A549 (cell line): ENCODE measurements at regions not wholly inside any gene's neighbourhood (a gene's known extent, or its start where the extent isn't known, plus 50 kb on each side); places are given as distances from the start of the nearest gene placed in this dataset.
A peak's percentile ranks its signal among the peaks of the same experiment; 100 is the strongest.

Experiments used
- ATAC-seq, 2 experiments: fragments of 200-7000 bp in 1 of 2; fragments of >200 bp in 1 of 2; cut with Nextera tagmentation in 1 of 2; cut with Tn5 transposase in 1 of 2; 3 replicates each; pipeline versions ENCODE4 v1.8.0 to v1.9.1; 2018 to 2020; ENCODE audit warnings: mild to moderate bottlenecking in 1 of 2, moderate library complexity in 1 of 2
- CTCF ChIA-PET: fragments of 300-600 bp; sonication (Branson Sonifier 250); formaldehyde crosslinking; extraction: SDS; loops from one replicate; lab custom pipeline; 2021; ENCODE audit warnings: antibody characterized with exemption, inconsistent platforms; lab: Yijun Ruan, JAX
- POLR2A ChIA-PET: fragments of 350-600 bp; formaldehyde crosslinking; extraction: SDS; loops from one replicate; lab custom pipeline; 2021; ENCODE audit warnings: antibody characterized with exemption, inconsistent platforms; lab: Yijun Ruan, JAX
- DNase-seq, 2 experiments: peaks; one replicate each; pipeline versions ENCODE4 v3.0.0 to v3.0.0-alpha.2; 2011 to 2016; ENCODE audit warnings: low read depth in 1 of 2, low spot score in 1 of 2
- FAIRE-seq: peaks from 2 replicates; lab custom pipeline; 2011; peaks lifted over from hg19 to GRCh38; lab: Jason Lieb, UNC
- H3K27ac ChIP-seq, 2 experiments: fragments of >200 bp; sonication (Bioruptor Twin); formaldehyde crosslinking; 3 replicates each; pipeline ENCODE4 v1.5.1; 2016 to 2017
- H3K4me1 ChIP-seq: fragments of >200 bp; sonication (Bioruptor Twin); formaldehyde crosslinking; 3 replicates; pipeline ENCODE4 v1.6.1; 2016
- H3K4me2 ChIP-seq: fragments of >200 bp; sonication (Bioruptor Twin); formaldehyde crosslinking; 3 replicates; pipeline ENCODE4 v1.6.1; 2016
- H3K4me3 ChIP-seq: fragments of >200 bp; sonication (Bioruptor Twin); formaldehyde crosslinking; 3 replicates; pipeline ENCODE4 v1.5.1; 2016
- H3K9me3 ChIP-seq: fragments of >200 bp; sonication (Bioruptor Twin); formaldehyde crosslinking; 3 replicates; pipeline ENCODE4 v1.6.1; 2016
- CBX2 ChIP-seq: fragments of 200-600 bp; sonication (generic); IDR thresholded peaks from 2 replicates; pipeline ENCODE4 v1.6.1; 2016; ENCODE audit warnings: low read depth, mild to moderate bottlenecking, borderline replicate concordance
- CBX8 ChIP-seq: fragments of 200-600 bp; sonication (generic); IDR thresholded peaks from 2 replicates; pipeline ENCODE4 v1.6.1; 2016
- CEBPB ChIP-seq, 2 experiments: fragments of >200 bp in 1 of 2; sonication (Bioruptor Twin) in 1 of 2; formaldehyde crosslinking in 1 of 2; IDR thresholded peaks; 2 replicates each; pipeline ENCODE4 v1.6.1; 2012 to 2016
- EHMT2 ChIP-seq: fragments of 200-600 bp; sonication (generic); IDR thresholded peaks from 2 replicates; pipeline ENCODE4 v1.6.1; 2016; ENCODE audit warnings: antibody characterized with exemption, low read depth, mild to moderate bottlenecking, moderate library complexity
- EP300 ChIP-seq, 2 experiments: fragments of >200 bp; sonication (Bioruptor Twin); formaldehyde crosslinking; IDR thresholded peaks; 2 replicates in 1 of 2; 3 replicates in 1 of 2; pipeline ENCODE4 v1.6.1; 2016 to 2017
- FOSB ChIP-seq: fragments of 250-450 bp; sonication (Bioruptor Pico); IDR thresholded peaks from 2 replicates; pipeline ENCODE4 v1.5.0; 2020; ENCODE audit warnings: mild to moderate bottlenecking, moderate library complexity
- HDAC2 ChIP-seq: fragments of 200-600 bp; sonication (generic); IDR thresholded peaks from 2 replicates; pipeline ENCODE4 v1.6.1; 2016
- HEYL ChIP-seq: fragments of 250-450 bp; sonication (Bioruptor Pico); IDR thresholded peaks from 2 replicates; pipeline ENCODE4 v1.8.0; 2021; ENCODE audit warnings: mild to moderate bottlenecking, moderate library complexity
- HOXB13 ChIP-seq: fragments of 250-450 bp; sonication (Bioruptor Pico); IDR thresholded peaks from 2 replicates; pipeline ENCODE4 v1.5.0; 2020; ENCODE audit warnings: low read depth, mild to moderate bottlenecking, moderate library complexity
- JUNB ChIP-seq: fragments of >200 bp; sonication (Bioruptor Twin); formaldehyde crosslinking; IDR thresholded peaks from 2 replicates; pipeline ENCODE4 v1.6.1; 2016
- MAFK ChIP-seq: fragments of 450-650 bp; IDR thresholded peaks from 2 replicates; pipeline ENCODE4 v1.6.1; 2014; ENCODE audit not compliant: partially characterized antibody
- MAZ ChIP-seq: fragments of 150-350 bp; IDR thresholded peaks from 2 replicates; pipeline ENCODE4 v1.6.1; 2014; ENCODE audit warnings: antibody characterized with exemption, low read depth, low read length, borderline replicate concordance
- NFE2L2 ChIP-seq: fragments of 150-350 bp; conservative IDR thresholded peaks from 2 replicates; pipeline ENCODE4 v1.6.1; 2014; ENCODE audit warnings: low read length
- NR3C1 ChIP-seq: fragments of >200 bp; sonication (Bioruptor Twin); formaldehyde crosslinking; IDR thresholded peaks from 3 replicates; pipeline ENCODE4 v1.6.1; 2017
- POLR2A ChIP-seq: IDR thresholded peaks from 2 replicates; pipeline ENCODE4 v1.6.1; 2012; ENCODE audit warnings: mild to moderate bottlenecking, low read length
- POLR2AphosphoS2 ChIP-seq: conservative IDR thresholded peaks from 2 replicates; pipeline ENCODE4 v1.6.1; 2012; ENCODE audit warnings: low read length, improper control_type of control experiment, inconsistent platforms
- RCOR1 ChIP-seq: fragments of 150-350 bp; IDR thresholded peaks from 2 replicates; pipeline ENCODE4 v1.6.1; 2014; ENCODE audit warnings: antibody characterized with exemption, low read length, low read depth
- RNF2 ChIP-seq: fragments of 200-600 bp; sonication (generic); IDR thresholded peaks from 2 replicates; pipeline ENCODE4 v1.6.1; 2016; ENCODE audit warnings: low read depth, mild to moderate bottlenecking, antibody characterized with exemption, moderate library complexity, borderline replicate concordance
- SMC3 ChIP-seq: fragments of >200 bp; sonication (Bioruptor Twin); formaldehyde crosslinking; IDR thresholded peaks from 3 replicates; pipeline ENCODE4 v1.6.1; 2018; ENCODE audit warnings: inconsistent platforms
- SREBF2 ChIP-seq: fragments of 450-650 bp; IDR thresholded peaks from 2 replicates; pipeline ENCODE4 v1.6.1; 2014; ENCODE audit warnings: mild to moderate bottlenecking, moderate library complexity
- TFCP2L1 ChIP-seq: fragments of 250-450 bp; sonication (Bioruptor Pico); IDR thresholded peaks from 2 replicates; pipeline ENCODE4 v1.5.0; 2021; ENCODE audit warnings: mild to moderate bottlenecking
- ZFP36 ChIP-seq: fragments of 450-650 bp; IDR thresholded peaks from 2 replicates; pipeline ENCODE4 v1.6.1; 2014; ENCODE audit warnings: borderline replicate concordance; ENCODE audit not compliant: partially characterized antibody
- ZNF302 ChIP-seq: fragments of 250-450 bp; sonication (Bioruptor Pico); IDR thresholded peaks from 2 replicates; pipeline ENCODE4 v1.9.0; 2021; ENCODE audit warnings: inconsistent platforms, mild to moderate bottlenecking, moderate library complexity
- WGBS: methylation state at CpG from one replicate; pipeline ENCODE4 v1.1.6; 2017; ENCODE audit errors: missing lambda C conversion rate; 5-methylcytosine and 5-hydroxymethylcytosine counted together
- TF ChIP-seq, protein P1 (sequence below): fragments of 250-450 bp; sonication (Bioruptor Pico); IDR thresholded peaks from 2 replicates; pipeline ENCODE4 v1.5.0; 2020; ENCODE audit warnings: low read depth, mild to moderate bottlenecking, moderate library complexity
- TF ChIP-seq, protein P2 (sequence below): IDR thresholded peaks from 2 replicates; pipeline ENCODE4 v1.6.1; 2012; ENCODE audit warnings: low read depth, borderline replicate concordance
- TF ChIP-seq, protein P3 (sequence below): IDR thresholded peaks from 2 replicates; pipeline ENCODE4 v1.6.1; 2012
- TF ChIP-seq, protein P4 (sequence below): fragments of >200 bp; sonication (Bioruptor Twin); formaldehyde crosslinking; IDR thresholded peaks from 3 replicates; pipeline ENCODE4 v1.5.1; 2016
- TF ChIP-seq, protein P5 (sequence below): fragments of >200 bp; sonication (Bioruptor Twin); formaldehyde crosslinking; IDR thresholded peaks from 3 replicates; pipeline ENCODE4 v1.6.1; 2016
- TF ChIP-seq, protein P6 (sequence below): fragments of >200 bp; sonication (Bioruptor Twin); formaldehyde crosslinking; IDR thresholded peaks from 2 replicates; pipeline ENCODE4 v1.6.1; 2016
- TF ChIP-seq, protein P7 (sequence below): fragments of 150-350 bp; IDR thresholded peaks from 2 replicates; pipeline ENCODE4 v1.6.1; 2014; ENCODE audit warnings: low read depth, mild to moderate bottlenecking, low read length

DNA sequence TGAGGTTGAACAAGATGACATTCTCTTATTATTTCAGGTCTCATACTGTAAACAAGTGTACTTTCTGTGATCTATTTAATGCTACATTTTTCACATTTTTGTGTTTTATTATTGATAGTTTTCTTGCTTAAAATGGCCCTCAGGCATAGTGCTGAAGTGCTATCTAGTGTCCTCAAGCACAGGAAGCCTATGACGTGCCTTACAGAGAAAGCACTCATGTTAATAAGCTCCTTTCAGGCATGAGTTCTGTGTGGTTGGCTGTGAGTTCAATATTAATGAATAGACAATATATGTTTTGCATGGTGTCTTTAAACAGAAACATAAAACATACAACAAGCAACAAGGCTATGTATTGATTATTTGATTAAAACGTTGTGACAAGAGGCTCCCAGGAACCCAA, 450.1 kb downstream of the PLK2 start:
- no peak for TF ChIP-seq CBX8
- TF ChIP-seq, protein P1, sequence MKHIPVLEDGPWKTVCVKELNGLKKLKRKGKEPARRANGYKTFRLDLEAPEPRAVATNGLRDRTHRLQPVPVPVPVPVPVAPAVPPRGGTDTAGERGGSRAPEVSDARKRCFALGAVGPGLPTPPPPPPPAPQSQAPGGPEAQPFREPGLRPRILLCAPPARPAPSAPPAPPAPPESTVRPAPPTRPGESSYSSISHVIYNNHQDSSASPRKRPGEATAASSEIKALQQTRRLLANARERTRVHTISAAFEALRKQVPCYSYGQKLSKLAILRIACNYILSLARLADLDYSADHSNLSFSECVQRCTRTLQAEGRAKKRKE (CRISPR knock-in tag): no peak
- TF ChIP-seq, protein P2, sequence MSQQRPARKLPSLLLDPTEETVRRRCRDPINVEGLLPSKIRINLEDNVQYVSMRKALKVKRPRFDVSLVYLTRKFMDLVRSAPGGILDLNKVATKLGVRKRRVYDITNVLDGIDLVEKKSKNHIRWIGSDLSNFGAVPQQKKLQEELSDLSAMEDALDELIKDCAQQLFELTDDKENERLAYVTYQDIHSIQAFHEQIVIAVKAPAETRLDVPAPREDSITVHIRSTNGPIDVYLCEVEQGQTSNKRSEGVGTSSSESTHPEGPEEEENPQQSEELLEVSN: no peak
- TF ChIP-seq, protein P3, sequence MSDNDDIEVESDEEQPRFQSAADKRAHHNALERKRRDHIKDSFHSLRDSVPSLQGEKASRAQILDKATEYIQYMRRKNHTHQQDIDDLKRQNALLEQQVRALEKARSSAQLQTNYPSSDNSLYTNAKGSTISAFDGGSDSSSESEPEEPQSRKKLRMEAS: no peak
- TF ChIP-seq, protein P4, sequence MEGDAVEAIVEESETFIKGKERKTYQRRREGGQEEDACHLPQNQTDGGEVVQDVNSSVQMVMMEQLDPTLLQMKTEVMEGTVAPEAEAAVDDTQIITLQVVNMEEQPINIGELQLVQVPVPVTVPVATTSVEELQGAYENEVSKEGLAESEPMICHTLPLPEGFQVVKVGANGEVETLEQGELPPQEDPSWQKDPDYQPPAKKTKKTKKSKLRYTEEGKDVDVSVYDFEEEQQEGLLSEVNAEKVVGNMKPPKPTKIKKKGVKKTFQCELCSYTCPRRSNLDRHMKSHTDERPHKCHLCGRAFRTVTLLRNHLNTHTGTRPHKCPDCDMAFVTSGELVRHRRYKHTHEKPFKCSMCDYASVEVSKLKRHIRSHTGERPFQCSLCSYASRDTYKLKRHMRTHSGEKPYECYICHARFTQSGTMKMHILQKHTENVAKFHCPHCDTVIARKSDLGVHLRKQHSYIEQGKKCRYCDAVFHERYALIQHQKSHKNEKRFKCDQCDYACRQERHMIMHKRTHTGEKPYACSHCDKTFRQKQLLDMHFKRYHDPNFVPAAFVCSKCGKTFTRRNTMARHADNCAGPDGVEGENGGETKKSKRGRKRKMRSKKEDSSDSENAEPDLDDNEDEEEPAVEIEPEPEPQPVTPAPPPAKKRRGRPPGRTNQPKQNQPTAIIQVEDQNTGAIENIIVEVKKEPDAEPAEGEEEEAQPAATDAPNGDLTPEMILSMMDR: no peak
- no peak for TF ChIP-seq EHMT2
- TF ChIP-seq CEBPB (IDR thresholded peaks at IDR 0.05): no peak
- no peak for TF ChIP-seq HDAC2
- TF ChIP-seq TFCP2L1 (CRISPR knock-in tag): no peak
- no peak for TF ChIP-seq NR3C1
- TF ChIP-seq, protein P5, sequence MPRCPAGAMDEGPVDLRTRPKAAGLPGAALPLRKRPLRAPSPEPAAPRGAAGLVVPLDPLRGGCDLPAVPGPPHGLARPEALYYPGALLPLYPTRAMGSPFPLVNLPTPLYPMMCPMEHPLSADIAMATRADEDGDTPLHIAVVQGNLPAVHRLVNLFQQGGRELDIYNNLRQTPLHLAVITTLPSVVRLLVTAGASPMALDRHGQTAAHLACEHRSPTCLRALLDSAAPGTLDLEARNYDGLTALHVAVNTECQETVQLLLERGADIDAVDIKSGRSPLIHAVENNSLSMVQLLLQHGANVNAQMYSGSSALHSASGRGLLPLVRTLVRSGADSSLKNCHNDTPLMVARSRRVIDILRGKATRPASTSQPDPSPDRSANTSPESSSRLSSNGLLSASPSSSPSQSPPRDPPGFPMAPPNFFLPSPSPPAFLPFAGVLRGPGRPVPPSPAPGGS: no peak
- TF ChIP-seq SREBF2: no peak
- TF ChIP-seq EP300 (IDR thresholded peaks at IDR 0.05): no peak
- no peak for TF ChIP-seq POLR2AphosphoS2
- no peak for TF ChIP-seq MAZ
- no peak for TF ChIP-seq NFE2L2
- TF ChIP-seq RCOR1: no peak
- POLR2A ChIA-PET: no interaction called here
- DNase-seq (no peak), ATAC-seq (no peak), FAIRE-seq (no peak)
- Histone ChIP-seq H3K27ac (no peak overlapping the region), H3K4me1 (no peaks in the 10 kb centered on the region), H3K4me2 (no peak overlapping the region), H3K9me3 (no peaks in the 10 kb centered on the region), H3K4me3 (no peak overlapping the region)
- CTCF ChIA-PET: interaction anchor here (1.2 kb wide), 1 partner anchor 62 kb away, joined by 4 read pairs; no protein-coding TSS in a partner anchor
- 81% methylated on average over 2 of the region's 2 CpGs for WGBS

DNA sequence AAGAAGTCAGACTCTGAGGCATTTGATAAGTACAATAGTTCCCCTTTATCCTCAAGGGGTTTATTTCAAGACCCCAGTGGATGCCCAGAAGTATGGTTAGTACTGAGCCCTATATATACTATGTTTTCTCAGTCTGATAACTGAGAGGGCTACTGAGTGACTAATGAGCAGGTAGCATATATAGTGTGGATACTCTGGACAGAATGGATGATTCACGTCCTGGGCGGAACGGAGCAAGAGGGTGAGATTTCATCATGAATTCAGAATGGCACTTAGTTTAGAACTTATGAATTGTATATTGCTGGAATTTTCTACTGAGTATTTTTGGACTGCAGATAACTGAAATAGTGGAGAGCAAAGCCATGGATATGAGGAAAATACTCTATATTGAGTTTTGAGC, 457.6 kb downstream of the PLK2 start:
- ChIA-PET CTCF (no interaction called here), POLR2A (no interaction called here)
- WGBS: 66% methylated on average over 3 of the region's 3 CpGs
- no peak overlapping the region for H3K4me3 ChIP-seq
- ATAC-seq: peak in 1 of 2 experiments; percentile 38; a peak in 1 of 6 replicates
- H3K27ac ChIP-seq: peak overlapping the region in 1 of 2 experiments; percentile 55; a peak in 2 of 6 replicates
- DNase-seq: peak in 1 of 2 experiments; percentile 7
- no peak for TF ChIP-seq HOXB13 (CRISPR knock-in tag)
- TF ChIP-seq FOSB: no peak
- TF ChIP-seq, protein P3: no peak
- TF ChIP-seq, protein P6, sequence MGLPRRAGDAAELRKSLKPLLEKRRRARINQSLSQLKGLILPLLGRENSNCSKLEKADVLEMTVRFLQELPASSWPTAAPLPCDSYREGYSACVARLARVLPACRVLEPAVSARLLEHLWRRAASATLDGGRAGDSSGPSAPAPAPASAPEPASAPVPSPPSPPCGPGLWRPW: no peak
- no peak for TF ChIP-seq MAFK
- no peak for TF ChIP-seq HEYL (CRISPR knock-in tag)
- no peak for TF ChIP-seq POLR2A
- no peak for TF ChIP-seq ZNF302 (CRISPR knock-in tag)
- no peak for TF ChIP-seq RNF2
- no peak for TF ChIP-seq CBX2
- TF ChIP-seq, protein P7, sequence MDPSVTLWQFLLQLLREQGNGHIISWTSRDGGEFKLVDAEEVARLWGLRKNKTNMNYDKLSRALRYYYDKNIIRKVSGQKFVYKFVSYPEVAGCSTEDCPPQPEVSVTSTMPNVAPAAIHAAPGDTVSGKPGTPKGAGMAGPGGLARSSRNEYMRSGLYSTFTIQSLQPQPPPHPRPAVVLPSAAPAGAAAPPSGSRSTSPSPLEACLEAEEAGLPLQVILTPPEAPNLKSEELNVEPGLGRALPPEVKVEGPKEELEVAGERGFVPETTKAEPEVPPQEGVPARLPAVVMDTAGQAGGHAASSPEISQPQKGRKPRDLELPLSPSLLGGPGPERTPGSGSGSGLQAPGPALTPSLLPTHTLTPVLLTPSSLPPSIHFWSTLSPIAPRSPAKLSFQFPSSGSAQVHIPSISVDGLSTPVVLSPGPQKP: no peak
- no peak for TF ChIP-seq CBX8
- no peak for TF ChIP-seq ZFP36
- no peak for TF ChIP-seq HDAC2
- TF ChIP-seq SMC3: no peak
- no peak for TF ChIP-seq JUNB
- H3K4me1 ChIP-seq: no peaks in the 10 kb centered on the region
- no peaks in the 10 kb centered on the region for H3K9me3 ChIP-seq
- no peak for FAIRE-seq
- H3K4me2 ChIP-seq: peak overlapping the region; percentile 16; the same call in 1 of the 3 replicates
